HG02852 (cell line): ENCODE measurements at regions not wholly inside any gene's neighbourhood (a gene's known extent, or its start where the extent isn't known, plus 50 kb on each side); places are given as distances from the start of the nearest gene placed in this dataset.
A peak's percentile ranks its signal among the peaks of the same experiment; 100 is the strongest.

Experiments
- ATAC-seq: cut with Tn5 transposase; IDR thresholded peaks from one replicate; pipeline ENCODE4 v1.9.1; 2021; ENCODE audit warnings: mild to moderate bottlenecking, moderate library complexity; ENCODE audit not compliant: unreplicated experiment

GRCh38 chr5:158413122-158413680, 554.3 kb upstream of the CLINT1 start:
- ATAC-seq, result no peak

GRCh38 chr5:158410976-158411375, 552.0 kb upstream of the CLINT1 start:
- no peak for ATAC-seq

DNA sequence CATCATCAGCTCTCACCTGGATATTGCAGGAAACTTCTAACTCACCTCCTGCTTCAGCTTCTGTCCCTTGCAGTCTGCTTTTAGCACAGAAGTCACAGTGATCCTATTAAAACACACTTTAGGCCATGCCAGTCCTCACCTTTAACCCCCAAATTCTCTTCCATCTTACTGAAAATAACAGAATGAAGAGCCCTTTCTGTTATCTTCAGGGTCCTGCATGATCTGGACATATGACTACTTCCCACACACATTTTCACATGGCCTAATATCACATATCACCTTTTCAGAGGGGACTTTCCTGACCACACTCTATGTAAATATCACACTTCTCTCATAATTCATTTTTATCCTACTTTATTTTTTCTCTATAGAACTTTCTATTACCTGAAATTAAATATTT, 550.6 kb upstream of the CLINT1 start:
- ATAC-seq, result peak; percentile 62

GRCh38 chr5:158407824-158408195, 548.9 kb upstream of the CLINT1 start:
- ATAC-seq, result no peak

GRCh38 chr5:158406884-158407823, 548.2 kb upstream of the CLINT1 start:
- peak; percentile 49 for ATAC-seq

GRCh38 chr5:158398360-158399201, 539.6 kb upstream of the CLINT1 start:
- ATAC-seq, result peak; percentile 89

- ATAC-seq, result no peak
These were observed 538.3 kb upstream of the CLINT1 start for GRCh38 chr5:158397278-158397677.

DNA sequence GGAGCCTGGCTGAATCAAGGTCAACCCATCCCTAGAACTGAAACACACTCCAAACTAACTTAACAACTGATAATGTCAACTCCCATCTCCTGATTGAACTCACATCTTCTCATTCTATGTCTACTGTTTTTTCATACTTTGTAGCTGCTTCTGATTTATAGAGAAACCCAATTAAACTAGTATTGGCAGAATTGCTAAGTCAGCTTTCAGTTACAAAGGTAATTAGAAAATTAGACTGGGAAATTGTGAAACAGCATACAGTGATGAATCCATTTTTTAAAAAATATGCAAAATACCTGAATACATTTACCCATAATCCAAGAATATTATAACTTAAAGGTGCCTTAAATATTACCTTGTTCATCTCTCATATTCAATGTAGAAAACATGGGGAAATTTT, 535.2 kb upstream of the CLINT1 start:
- ATAC-seq, result no peak

DNA sequence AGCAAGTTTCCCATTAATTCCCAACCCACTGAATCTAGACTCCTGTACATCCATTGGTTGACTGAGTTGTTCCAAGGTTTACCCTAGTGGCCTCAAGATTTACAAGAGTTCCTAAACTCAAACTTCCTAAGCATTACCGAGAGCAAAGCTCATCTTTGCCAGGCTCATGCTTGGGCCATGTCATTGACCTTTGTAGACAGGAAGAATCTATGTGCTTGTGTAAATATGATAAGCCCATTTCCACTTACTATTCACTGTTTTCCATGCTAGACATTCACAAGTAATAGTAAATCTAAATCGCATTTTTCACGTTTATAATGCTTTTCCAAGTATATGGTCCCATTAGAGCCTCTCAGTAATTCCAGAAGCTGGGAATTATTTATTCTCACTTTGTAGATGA, 534.5 kb upstream of the CLINT1 start:
- no peak for ATAC-seq

- ATAC-seq, result no peak
These were observed 533.8 kb upstream of the CLINT1 start for GRCh38 chr5:158392753-158393152.

- ATAC-seq, result no peak
These were observed 531.6 kb upstream of the CLINT1 start for GRCh38 chr5:158390577-158390976.

GRCh38 chr5:158389786-158390185, 530.8 kb upstream of the CLINT1 start:
- no peak for ATAC-seq

GRCh38 chr5:158388021-158388420, 529.1 kb upstream of the CLINT1 start:
- ATAC-seq, result no peak

DNA sequence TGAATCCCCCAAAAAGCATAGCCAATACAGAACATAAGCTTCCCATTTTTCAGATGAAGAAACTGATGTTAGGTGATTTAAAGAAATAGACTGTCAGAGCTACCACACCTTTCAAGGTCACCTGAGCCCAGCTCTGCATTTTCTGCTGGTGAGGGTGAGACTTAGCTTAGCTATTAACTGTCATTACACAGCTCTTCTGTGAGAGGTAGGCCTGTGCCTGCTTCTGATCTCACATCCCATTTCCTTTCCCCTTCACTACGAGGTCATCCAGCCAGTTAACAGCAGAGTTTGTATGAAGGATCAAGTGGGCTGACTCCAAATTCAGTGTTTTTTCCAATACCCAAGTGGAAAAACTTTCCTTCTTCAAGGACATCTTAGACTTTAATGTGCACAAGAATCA, 528.6 kb upstream of the CLINT1 start:
- ATAC-seq, result no peak

- ATAC-seq, result no peak
These were observed 527.0 kb upstream of the CLINT1 start for GRCh38 chr5:158385982-158386381.

DNA sequence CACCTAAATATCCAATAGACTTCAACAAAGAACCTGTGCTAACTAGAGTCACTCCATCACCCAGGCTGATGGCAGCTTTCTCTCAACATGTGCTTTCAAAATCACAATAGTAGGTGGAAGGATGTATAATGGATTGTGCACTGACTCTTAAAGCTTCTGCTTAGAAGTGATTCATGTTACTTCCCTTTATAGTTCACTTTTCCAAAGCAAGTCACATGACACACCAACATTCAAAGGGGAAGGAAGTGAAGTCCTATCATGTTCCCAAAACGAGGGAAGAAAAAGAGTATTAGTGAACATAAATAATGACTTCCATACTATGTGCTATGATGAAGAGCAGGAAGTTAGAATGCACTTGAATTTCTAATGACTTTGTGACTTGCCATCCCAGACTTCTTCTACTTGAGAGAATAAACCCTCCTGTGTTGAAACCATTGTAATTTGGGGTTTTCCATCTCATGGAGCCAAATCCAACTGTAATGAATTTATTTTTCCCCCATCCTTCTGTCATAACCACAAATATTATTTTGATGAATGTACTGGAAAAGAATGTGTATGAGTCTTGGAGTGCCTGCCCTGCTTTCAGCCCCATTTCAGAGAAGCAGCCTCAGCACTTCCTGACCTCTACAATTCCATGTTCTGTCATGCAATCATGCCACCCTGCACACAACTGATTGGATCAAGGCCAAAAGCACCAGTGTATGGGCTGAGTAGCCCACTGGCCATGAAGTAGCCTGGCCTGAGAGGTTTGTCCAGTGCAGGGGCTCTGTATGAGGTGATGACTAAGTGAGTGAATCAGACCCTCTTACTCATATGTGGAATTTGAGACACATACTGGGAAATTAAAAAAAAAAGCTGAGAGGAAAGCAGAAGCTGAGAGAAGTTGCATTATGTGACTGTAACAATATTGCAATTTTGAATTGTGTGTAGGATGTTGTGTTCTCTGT, 525.9 kb upstream of the CLINT1 start:
- no peak for ATAC-seq

DNA sequence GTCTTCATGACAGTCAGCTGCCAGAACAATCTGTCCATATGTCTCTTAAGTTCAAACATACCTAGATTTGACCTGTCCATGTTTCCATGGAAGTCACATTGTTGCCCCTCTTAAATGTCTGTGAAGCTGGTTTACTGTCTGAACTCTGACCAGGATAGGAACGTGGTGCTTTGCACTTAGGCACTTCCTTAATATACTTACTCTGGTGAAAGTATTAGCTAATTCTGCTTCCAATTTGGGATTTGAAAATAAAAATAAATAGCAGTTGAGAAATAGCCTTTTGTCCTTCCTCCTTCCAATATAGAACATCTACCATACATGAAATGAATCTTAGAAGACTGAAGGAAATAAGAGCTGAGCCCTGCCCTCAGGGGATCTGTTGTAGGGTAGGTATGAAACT, 524.5 kb upstream of the CLINT1 start:
- no peak for ATAC-seq

- ATAC-seq, result peak; percentile 94
These were observed 523.5 kb upstream of the CLINT1 start for GRCh38 chr5:158382473-158382872.

GRCh38 chr5:158381614-158382160, 522.7 kb upstream of the CLINT1 start:
- no peak for ATAC-seq

GRCh38 chr5:158380661-158381060, 521.7 kb upstream of the CLINT1 start:
- ATAC-seq, result no peak
